ENCODE measurements at regions not wholly inside any gene's neighbourhood (a gene's known extent, or its start where the extent isn't known, plus 50 kb on each side); places are given as distances from the start of the nearest gene placed in this dataset.

DNA sequence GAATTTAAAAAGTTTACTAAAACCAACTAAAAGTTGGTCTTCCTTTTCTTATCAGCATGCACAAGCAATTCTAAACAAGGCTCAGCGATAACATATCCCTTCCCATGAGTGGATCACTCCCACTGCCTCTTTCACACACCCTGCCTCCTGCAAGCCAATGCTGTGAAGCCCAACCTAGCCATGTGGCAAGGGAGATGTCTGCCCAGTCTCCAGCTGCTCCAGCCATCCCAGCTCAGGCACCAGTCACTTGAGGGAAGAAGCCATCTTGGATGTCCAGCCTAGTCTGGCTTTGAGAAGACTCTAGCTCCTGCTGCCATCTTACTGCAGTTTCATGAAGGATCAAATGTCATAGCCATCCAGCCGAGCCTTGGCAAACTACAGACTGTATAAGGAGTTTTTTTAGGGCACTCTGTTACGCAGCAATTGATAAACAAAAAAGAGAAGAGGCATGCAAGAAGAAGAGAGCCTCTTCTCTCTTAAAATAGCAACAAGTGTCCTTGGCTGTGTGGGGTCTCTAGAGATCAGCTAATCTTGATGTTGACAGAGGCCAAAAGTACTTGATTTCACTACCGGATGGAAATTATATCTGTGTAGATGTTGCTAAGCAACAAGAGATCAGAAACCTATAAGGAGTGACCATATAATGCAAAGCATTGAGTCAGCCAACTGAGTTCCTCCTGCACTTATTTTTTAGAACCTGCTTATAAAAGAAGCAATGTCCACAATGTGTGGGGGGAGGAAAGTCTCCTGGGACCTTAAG is 108.9 kb downstream of the PTCSC3 start:
- no TSS peak for BruUV-seq (replicated peaks)
- no peaks in the 10 kb centered on the region for H3K9me3 ChIP-seq (ENCODE audit: control insufficient read depth, insufficient read depth, low read depth, low read length)
- in situ Hi-C loops (cut with HindIII; ENCODE audit: low pct_unique_long_range_greater_than_20kb, low sequenced_read_pairs), result no loop called here
- H3K4me3 ChIP-seq (ENCODE audit: low read depth in 2 of 2, low read length in 2 of 2), result no peak overlapping the region
- CTCF ChIA-PET, result interaction anchor here (0.6 kb wide), 2 partner anchors 486 to 524 kb away, joined by 6 to 7 read pairs; no protein-coding TSS in a partner anchor
- no peak overlapping the region for H3K27ac ChIP-seq (ENCODE audit: low read length)
- no peak for DNase-seq (ENCODE audit: low read depth, low spot score)
- no peaks in the 10 kb centered on the region for H3K36me3 ChIP-seq (ENCODE audit: control insufficient read depth, insufficient read depth, low read length)
- intact Hi-C loops (cut with micrococcal nuclease; ENCODE audit: unreplicated experiment), result loop anchor here (10.0 kb wide), 1 partner anchor 183 kb away; no protein-coding TSS in a partner anchor
- no peak for ATAC-seq
- POLR2A ChIA-PET, result no interaction called here
- no peak for TF ChIP-seq POLR2AphosphoS5 (IDR thresholded peaks at IDR 0.05; ENCODE audit: low read depth, low read length)
- no peak for TF ChIP-seq TCF7L2 (IDR thresholded peaks at IDR 0.05; ENCODE audit: low read depth, low read length)
- TF ChIP-seq, protein P1, sequence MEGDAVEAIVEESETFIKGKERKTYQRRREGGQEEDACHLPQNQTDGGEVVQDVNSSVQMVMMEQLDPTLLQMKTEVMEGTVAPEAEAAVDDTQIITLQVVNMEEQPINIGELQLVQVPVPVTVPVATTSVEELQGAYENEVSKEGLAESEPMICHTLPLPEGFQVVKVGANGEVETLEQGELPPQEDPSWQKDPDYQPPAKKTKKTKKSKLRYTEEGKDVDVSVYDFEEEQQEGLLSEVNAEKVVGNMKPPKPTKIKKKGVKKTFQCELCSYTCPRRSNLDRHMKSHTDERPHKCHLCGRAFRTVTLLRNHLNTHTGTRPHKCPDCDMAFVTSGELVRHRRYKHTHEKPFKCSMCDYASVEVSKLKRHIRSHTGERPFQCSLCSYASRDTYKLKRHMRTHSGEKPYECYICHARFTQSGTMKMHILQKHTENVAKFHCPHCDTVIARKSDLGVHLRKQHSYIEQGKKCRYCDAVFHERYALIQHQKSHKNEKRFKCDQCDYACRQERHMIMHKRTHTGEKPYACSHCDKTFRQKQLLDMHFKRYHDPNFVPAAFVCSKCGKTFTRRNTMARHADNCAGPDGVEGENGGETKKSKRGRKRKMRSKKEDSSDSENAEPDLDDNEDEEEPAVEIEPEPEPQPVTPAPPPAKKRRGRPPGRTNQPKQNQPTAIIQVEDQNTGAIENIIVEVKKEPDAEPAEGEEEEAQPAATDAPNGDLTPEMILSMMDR (IDR thresholded peaks at IDR 0.05), result no peak
- TF ChIP-seq SIN3A (IDR thresholded peaks at IDR 0.05; ENCODE audit: borderline replicate concordance, insufficient read depth, low read depth, low read length), result no peak
- TF ChIP-seq, protein P2, sequence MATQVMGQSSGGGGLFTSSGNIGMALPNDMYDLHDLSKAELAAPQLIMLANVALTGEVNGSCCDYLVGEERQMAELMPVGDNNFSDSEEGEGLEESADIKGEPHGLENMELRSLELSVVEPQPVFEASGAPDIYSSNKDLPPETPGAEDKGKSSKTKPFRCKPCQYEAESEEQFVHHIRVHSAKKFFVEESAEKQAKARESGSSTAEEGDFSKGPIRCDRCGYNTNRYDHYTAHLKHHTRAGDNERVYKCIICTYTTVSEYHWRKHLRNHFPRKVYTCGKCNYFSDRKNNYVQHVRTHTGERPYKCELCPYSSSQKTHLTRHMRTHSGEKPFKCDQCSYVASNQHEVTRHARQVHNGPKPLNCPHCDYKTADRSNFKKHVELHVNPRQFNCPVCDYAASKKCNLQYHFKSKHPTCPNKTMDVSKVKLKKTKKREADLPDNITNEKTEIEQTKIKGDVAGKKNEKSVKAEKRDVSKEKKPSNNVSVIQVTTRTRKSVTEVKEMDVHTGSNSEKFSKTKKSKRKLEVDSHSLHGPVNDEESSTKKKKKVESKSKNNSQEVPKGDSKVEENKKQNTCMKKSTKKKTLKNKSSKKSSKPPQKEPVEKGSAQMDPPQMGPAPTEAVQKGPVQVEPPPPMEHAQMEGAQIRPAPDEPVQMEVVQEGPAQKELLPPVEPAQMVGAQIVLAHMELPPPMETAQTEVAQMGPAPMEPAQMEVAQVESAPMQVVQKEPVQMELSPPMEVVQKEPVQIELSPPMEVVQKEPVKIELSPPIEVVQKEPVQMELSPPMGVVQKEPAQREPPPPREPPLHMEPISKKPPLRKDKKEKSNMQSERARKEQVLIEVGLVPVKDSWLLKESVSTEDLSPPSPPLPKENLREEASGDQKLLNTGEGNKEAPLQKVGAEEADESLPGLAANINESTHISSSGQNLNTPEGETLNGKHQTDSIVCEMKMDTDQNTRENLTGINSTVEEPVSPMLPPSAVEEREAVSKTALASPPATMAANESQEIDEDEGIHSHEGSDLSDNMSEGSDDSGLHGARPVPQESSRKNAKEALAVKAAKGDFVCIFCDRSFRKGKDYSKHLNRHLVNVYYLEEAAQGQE (IDR thresholded peaks at IDR 0.05; ENCODE audit: insufficient read depth in 1 of 2, low read depth in 2 of 2, low read length in 1 of 2), result no peak
- no peaks in the 10 kb centered on the region for H3K4me1 ChIP-seq (ENCODE audit: control insufficient read depth, insufficient read depth, low read length)
- H3K27me3 ChIP-seq (ENCODE audit: control insufficient read depth, insufficient read depth, low read length), result peaks cover 8% of the 10 kb centered on the region

DNA sequence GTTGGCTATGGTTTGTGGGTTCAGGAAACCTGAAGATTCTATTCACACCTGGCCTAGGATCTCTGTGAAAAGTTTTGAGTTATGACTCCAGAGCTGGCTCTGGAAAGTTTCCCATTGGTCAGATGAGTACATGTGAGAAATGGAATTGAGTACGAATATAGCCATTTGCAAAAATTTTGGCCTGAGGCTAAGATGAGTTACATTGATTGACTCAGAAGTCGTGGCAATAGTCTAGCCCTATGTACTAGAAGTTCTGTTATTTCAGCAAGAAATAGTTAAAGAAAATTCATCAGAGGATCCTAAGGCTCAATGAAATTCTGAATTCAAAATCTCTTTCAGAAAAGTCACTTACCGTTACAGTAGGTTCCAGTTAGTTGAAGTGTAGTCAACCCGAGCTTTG is 109.9 kb downstream of the PTCSC3 start:
- no peak for ATAC-seq
- Histone ChIP-seq H3K4me3 (ENCODE audit: low read depth in 2 of 2, low read length in 2 of 2) (no peak overlapping the region), H3K9me3 (ENCODE audit: control insufficient read depth, insufficient read depth, low read depth, low read length) (no peaks in the 10 kb centered on the region), H3K36me3 (ENCODE audit: control insufficient read depth, insufficient read depth, low read length) (no peaks in the 10 kb centered on the region), H3K27me3 (ENCODE audit: control insufficient read depth, insufficient read depth, low read length) (peaks cover 8% of the 10 kb centered on the region), H3K27ac (ENCODE audit: low read length) (no peak overlapping the region), H3K4me1 (ENCODE audit: control insufficient read depth, insufficient read depth, low read length) (no peaks in the 10 kb centered on the region)
- POLR2A ChIA-PET, result no interaction called here
- no TSS peak for BruUV-seq (replicated peaks)
- intact Hi-C loops (cut with micrococcal nuclease; ENCODE audit: unreplicated experiment) (loop anchor here (10.0 kb wide), 1 partner anchor 182 kb away; no protein-coding TSS in a partner anchor), in situ Hi-C loops (cut with HindIII; ENCODE audit: low pct_unique_long_range_greater_than_20kb, low sequenced_read_pairs) (no loop called here)
- TF ChIP-seq, protein P2 (IDR thresholded peaks at IDR 0.05; ENCODE audit: insufficient read depth in 1 of 2, low read depth in 2 of 2, low read length in 1 of 2), result no peak
- TF ChIP-seq, protein P1 (IDR thresholded peaks at IDR 0.05), result no peak
- DNase-seq (ENCODE audit: low read depth, low spot score), result no peak
- CTCF ChIA-PET, result no interaction called here

Data from Panc1 (cell line).